ENCODE measurements at regions not wholly inside any gene's neighbourhood (a gene's known extent, or its start where the extent isn't known, plus 50 kb on each side); places are given as distances from the start of the nearest gene placed in this dataset.

DNA sequence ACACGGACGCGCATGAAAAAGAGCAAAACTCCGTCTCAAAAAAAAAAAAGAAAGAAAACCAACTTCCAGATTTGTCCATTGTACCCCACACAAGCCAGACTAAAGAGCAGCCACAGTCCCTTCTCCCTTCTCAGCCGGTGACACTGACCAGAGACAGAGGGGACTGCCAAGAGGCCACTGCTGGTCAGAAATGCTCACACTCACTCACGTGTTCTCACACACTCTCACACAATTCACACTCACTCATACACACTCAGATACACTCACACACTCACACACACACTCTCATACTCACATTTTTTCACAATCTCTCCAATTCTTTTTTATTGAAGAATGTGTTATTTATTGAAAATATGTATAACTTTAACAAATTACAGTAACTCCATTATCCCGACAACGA is 90.8 kb upstream of the RAB4A start:
- Histone ChIP-seq H4K91ac (ENCODE audit: low read length) (no peak overlapping the region), H2BK5ac (ENCODE audit: low read depth, low read length, poor library complexity, severe bottlenecking) (no peak overlapping the region), H2BK15ac (ENCODE audit: low read depth, poor library complexity, severe bottlenecking) (no peak overlapping the region), H3K4me2 (ENCODE audit: low read length, poor library complexity, severe bottlenecking) (no peak overlapping the region), H3K23ac (ENCODE audit: low read length in 2 of 2) (no peak overlapping the region), H3K14ac (ENCODE audit: low read length in 2 of 2) (no peak overlapping the region), H3K36me3 (ENCODE audit: control insufficient read depth in 1 of 2, insufficient read depth in 2 of 2, low read depth in 1 of 2, low read length in 2 of 2) (no peaks in the 10 kb centered on the region), H3K9me3 (ENCODE audit: control insufficient read depth, low read length) (no peaks in the 10 kb centered on the region), H3K9ac (ENCODE audit: low read length) (no peak overlapping the region), H2BK12ac (ENCODE audit: low read length in 2 of 2) (no peak overlapping the region), H2AK5ac (ENCODE audit: low read length, severe bottlenecking) (no peak overlapping the region), H3K27ac (ENCODE audit: low read length, poor library complexity, severe bottlenecking) (no peak overlapping the region), H3K4me3 (ENCODE audit: insufficient read depth in 1 of 2, low read depth in 1 of 2, low read length in 2 of 2) (no peak overlapping the region), H2BK120ac (ENCODE audit: low read depth, low read length) (no peak overlapping the region), H4K8ac (ENCODE audit: low read length) (no peak overlapping the region), H3K4me1 (ENCODE audit: control insufficient read depth, insufficient read depth, low read depth, low read length) (no peaks in the 10 kb centered on the region), H2AFZ (ENCODE audit: low read depth, low read length) (no peak overlapping the region), H3K4ac (ENCODE audit: low read depth in 1 of 2, low read length in 2 of 2) (no peak overlapping the region), H3K79me1 (replicated peaks; ENCODE audit: low read length, poor library complexity, severe bottlenecking) (no peaks in the 10 kb centered on the region), H3K18ac (ENCODE audit: low read depth in 1 of 2, low read length in 2 of 2) (no peak overlapping the region), H3K27me3 (ENCODE audit: control insufficient read depth in 1 of 2, insufficient read depth in 1 of 2, low read length in 2 of 2) (peaks cover 0 to 4% of the 10 kb centered on the region in 2 experiments)
- DNase-seq = no peak
- WGBS = 69% methylated on average over 8 of the region's 8 CpGs

DNA sequence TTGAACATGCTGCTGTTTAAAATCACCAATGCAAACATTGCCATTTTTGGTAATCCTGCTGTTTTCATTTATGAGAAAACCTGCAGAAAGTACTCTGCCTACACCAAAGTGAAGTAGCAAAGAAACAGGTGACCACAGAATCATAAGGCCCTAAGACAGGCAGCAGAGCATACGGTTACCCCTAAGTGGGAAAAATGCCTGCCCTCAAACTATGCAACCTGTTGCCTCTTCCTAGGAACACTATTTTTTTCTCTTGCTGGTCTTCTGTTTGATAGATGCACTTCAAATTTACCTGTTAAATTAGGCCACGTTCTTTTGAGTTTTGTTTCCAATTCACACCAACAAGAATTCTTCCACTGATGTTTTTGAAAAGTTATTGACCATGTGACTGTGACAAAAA is 89.5 kb upstream of the RAB4A start:
- Histone ChIP-seq H2AK5ac (ENCODE audit: low read length, severe bottlenecking) (no peak overlapping the region), H3K27me3 (ENCODE audit: control insufficient read depth in 1 of 2, insufficient read depth in 1 of 2, low read length in 2 of 2) (peaks cover 0 to 4% of the 10 kb centered on the region in 2 experiments), H3K27ac (ENCODE audit: low read length, poor library complexity, severe bottlenecking) (no peak overlapping the region), H2BK5ac (ENCODE audit: low read depth, low read length, poor library complexity, severe bottlenecking) (no peak overlapping the region), H3K4me2 (ENCODE audit: low read length, poor library complexity, severe bottlenecking) (no peak overlapping the region), H3K23ac (ENCODE audit: low read length in 2 of 2) (no peak overlapping the region), H2AFZ (ENCODE audit: low read depth, low read length) (no peak overlapping the region), H3K18ac (ENCODE audit: low read depth in 1 of 2, low read length in 2 of 2) (no peak overlapping the region), H2BK120ac (ENCODE audit: low read depth, low read length) (no peak overlapping the region), H4K8ac (ENCODE audit: low read length) (no peak overlapping the region), H3K79me1 (replicated peaks; ENCODE audit: low read length, poor library complexity, severe bottlenecking) (no peaks in the 10 kb centered on the region), H3K14ac (ENCODE audit: low read length in 2 of 2) (no peak overlapping the region), H2BK15ac (ENCODE audit: low read depth, poor library complexity, severe bottlenecking) (no peak overlapping the region), H3K4me3 (ENCODE audit: insufficient read depth in 1 of 2, low read depth in 1 of 2, low read length in 2 of 2) (no peak overlapping the region), H3K4ac (ENCODE audit: low read depth in 1 of 2, low read length in 2 of 2) (no peak overlapping the region), H3K4me1 (ENCODE audit: control insufficient read depth, insufficient read depth, low read depth, low read length) (no peaks in the 10 kb centered on the region), H2BK12ac (ENCODE audit: low read length in 2 of 2) (no peak overlapping the region), H3K36me3 (ENCODE audit: control insufficient read depth in 1 of 2, insufficient read depth in 2 of 2, low read depth in 1 of 2, low read length in 2 of 2) (no peaks in the 10 kb centered on the region), H3K9ac (ENCODE audit: low read length) (no peak overlapping the region), H4K91ac (ENCODE audit: low read length) (no peak overlapping the region), H3K9me3 (ENCODE audit: control insufficient read depth, low read length) (no peaks in the 10 kb centered on the region)
- WGBS = 95% methylated on average over 1 of the region's 2 CpGs
- DNase-seq = no peak

DNA sequence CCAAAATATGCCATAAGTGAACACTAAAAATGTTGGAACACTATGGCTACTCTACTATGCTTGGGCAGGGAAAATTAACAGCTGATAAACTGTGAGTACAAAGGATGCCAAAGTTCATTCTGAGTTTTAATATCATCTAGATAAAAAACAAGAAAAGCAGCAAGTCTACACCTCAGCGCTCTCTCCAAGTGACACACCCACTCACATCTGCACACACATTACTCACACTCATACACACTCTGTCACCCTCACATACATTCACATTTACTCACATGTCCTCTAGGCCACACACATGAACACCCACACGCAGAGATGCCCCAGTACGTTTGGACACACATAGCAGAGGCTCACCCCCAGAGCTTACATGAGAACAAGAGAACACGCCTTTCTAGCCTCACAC is 87.3 kb upstream of the RAB4A start:
- no peak overlapping the region for H3K4ac ChIP-seq (ENCODE audit: low read depth in 1 of 2, low read length in 2 of 2)
- no peak overlapping the region for H3K4me2 ChIP-seq (ENCODE audit: low read length, poor library complexity, severe bottlenecking)
- H3K79me1 ChIP-seq (replicated peaks; ENCODE audit: low read length, poor library complexity, severe bottlenecking) = no peaks in the 10 kb centered on the region
- H2BK15ac ChIP-seq (ENCODE audit: low read depth, poor library complexity, severe bottlenecking) = no peak overlapping the region
- no peak overlapping the region for H3K4me3 ChIP-seq (ENCODE audit: insufficient read depth in 1 of 2, low read depth in 1 of 2, low read length in 2 of 2)
- no peak overlapping the region for H4K91ac ChIP-seq (ENCODE audit: low read length)
- no peaks in the 10 kb centered on the region for H3K36me3 ChIP-seq (ENCODE audit: control insufficient read depth in 1 of 2, insufficient read depth in 2 of 2, low read depth in 1 of 2, low read length in 2 of 2)
- WGBS = 96% methylated on average over 4 of the region's 4 CpGs
- no peak overlapping the region for H3K18ac ChIP-seq (ENCODE audit: low read depth in 1 of 2, low read length in 2 of 2)
- no peak overlapping the region for H2AK5ac ChIP-seq (ENCODE audit: low read length, severe bottlenecking)
- no peaks in the 10 kb centered on the region for H3K9me3 ChIP-seq (ENCODE audit: control insufficient read depth, low read length)
- H2BK12ac ChIP-seq (ENCODE audit: low read length in 2 of 2) = no peak overlapping the region
- H2BK5ac ChIP-seq (ENCODE audit: low read depth, low read length, poor library complexity, severe bottlenecking) = no peak overlapping the region
- no peak overlapping the region for H3K23ac ChIP-seq (ENCODE audit: low read length in 2 of 2)
- H3K9ac ChIP-seq (ENCODE audit: low read length) = no peak overlapping the region
- peaks cover 0 to 7% of the 10 kb centered on the region in 2 experiments for H3K27me3 ChIP-seq (ENCODE audit: control insufficient read depth in 1 of 2, insufficient read depth in 1 of 2, low read length in 2 of 2)
- DNase-seq = no peak
- no peak overlapping the region for H2BK120ac ChIP-seq (ENCODE audit: low read depth, low read length)
- no peaks in the 10 kb centered on the region for H3K4me1 ChIP-seq (ENCODE audit: control insufficient read depth, insufficient read depth, low read depth, low read length)
- H3K27ac ChIP-seq (ENCODE audit: low read length, poor library complexity, severe bottlenecking) = no peak overlapping the region
- no peak overlapping the region for H2AFZ ChIP-seq (ENCODE audit: low read depth, low read length)
- no peak overlapping the region for H4K8ac ChIP-seq (ENCODE audit: low read length)
- H3K14ac ChIP-seq (ENCODE audit: low read length in 2 of 2) = no peak overlapping the region

DNA sequence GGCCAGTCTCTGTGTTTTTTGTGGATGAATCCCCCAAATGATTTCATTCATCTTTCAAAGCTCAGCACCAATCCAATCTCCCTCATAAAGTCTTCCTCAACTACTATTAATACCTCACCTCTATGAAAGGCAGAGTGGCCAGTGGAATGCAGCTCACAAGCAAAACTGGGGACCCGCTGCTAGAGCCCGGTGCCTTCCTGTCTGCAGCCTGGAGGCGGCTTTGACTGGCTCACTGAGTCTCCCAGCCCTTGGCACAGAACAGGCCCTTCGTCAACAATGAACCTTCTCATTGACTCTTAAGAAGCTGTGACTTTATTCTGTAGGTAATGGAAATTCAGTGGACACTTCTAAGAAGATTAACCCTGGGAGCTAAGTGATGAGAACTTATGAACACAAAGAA is 86.8 kb upstream of the RAB4A start:
- Histone ChIP-seq H3K4me3 (ENCODE audit: insufficient read depth in 1 of 2, low read depth in 1 of 2, low read length in 2 of 2) (no peak overlapping the region), H3K79me1 (replicated peaks; ENCODE audit: low read length, poor library complexity, severe bottlenecking) (no peaks in the 10 kb centered on the region), H4K8ac (ENCODE audit: low read length) (no peak overlapping the region), H2BK120ac (ENCODE audit: low read depth, low read length) (no peak overlapping the region), H3K18ac (ENCODE audit: low read depth in 1 of 2, low read length in 2 of 2) (no peak overlapping the region), H3K23ac (ENCODE audit: low read length in 2 of 2) (no peak overlapping the region), H2BK12ac (ENCODE audit: low read length in 2 of 2) (no peak overlapping the region), H4K91ac (ENCODE audit: low read length) (no peak overlapping the region), H3K36me3 (ENCODE audit: control insufficient read depth in 1 of 2, insufficient read depth in 2 of 2, low read depth in 1 of 2, low read length in 2 of 2) (no peaks in the 10 kb centered on the region), H3K4me1 (ENCODE audit: control insufficient read depth, insufficient read depth, low read depth, low read length) (no peaks in the 10 kb centered on the region), H3K27ac (ENCODE audit: low read length, poor library complexity, severe bottlenecking) (no peak overlapping the region), H2AK5ac (ENCODE audit: low read length, severe bottlenecking) (no peak overlapping the region), H2AFZ (ENCODE audit: low read depth, low read length) (no peak overlapping the region), H3K9me3 (ENCODE audit: control insufficient read depth, low read length) (no peaks in the 10 kb centered on the region), H3K4me2 (ENCODE audit: low read length, poor library complexity, severe bottlenecking) (no peak overlapping the region), H3K14ac (ENCODE audit: low read length in 2 of 2) (no peak overlapping the region), H3K27me3 (ENCODE audit: control insufficient read depth in 1 of 2, insufficient read depth in 1 of 2, low read length in 2 of 2) (peaks cover 0 to 7% of the 10 kb centered on the region in 2 experiments), H2BK5ac (ENCODE audit: low read depth, low read length, poor library complexity, severe bottlenecking) (no peak overlapping the region), H3K9ac (ENCODE audit: low read length) (no peak overlapping the region), H2BK15ac (ENCODE audit: low read depth, poor library complexity, severe bottlenecking) (no peak overlapping the region), H3K4ac (ENCODE audit: low read depth in 1 of 2, low read length in 2 of 2) (no peak overlapping the region)
- WGBS = 91% methylated on average over 4 of the region's 4 CpGs
- no peak for DNase-seq
